ENCODE measurements at regions not wholly inside any gene's neighbourhood (a gene's known extent, or its start where the extent isn't known, plus 50 kb on each side); places are given as distances from the start of the nearest gene placed in this dataset.

- no peaks in the 10 kb centered on the region for H3K9me2 ChIP-seq (ENCODE audit: insufficient read depth, low read length)
- no peaks in the 10 kb centered on the region for H3K36me3 ChIP-seq (ENCODE audit: insufficient read depth, low read length)
- H4K20me1 ChIP-seq (ENCODE audit: insufficient read depth): no peaks in the 10 kb centered on the region
- no peaks in the 10 kb centered on the region for H3K27me3 ChIP-seq (ENCODE audit: insufficient read depth, low read depth, low read length)
- no peaks in the 10 kb centered on the region for H3K9me3 ChIP-seq (ENCODE audit: low read length)
- H3F3A ChIP-seq (ENCODE audit: insufficient read depth, low read length, poor library complexity, severe bottlenecking): no peaks in the 10 kb centered on the region
- no peaks in the 10 kb centered on the region for H3K79me2 ChIP-seq (replicated peaks; ENCODE audit: insufficient read depth, low read length)
- TF ChIP-seq EZH2 (IDR thresholded peaks at IDR 0.05; ENCODE audit: borderline replicate concordance, insufficient read depth, low read length, poor library complexity, severe bottlenecking) (no peak), POLR2AphosphoS5 (IDR thresholded peaks at IDR 0.05) (peak; percentile 76), CTCF (IDR thresholded peaks at IDR 0.05; ENCODE audit: poor library complexity, severe bottlenecking) (no peak), EP300 (conservative IDR thresholded peaks at IDR 0.05; ENCODE audit: poor library complexity, severe bottlenecking) (peak; percentile 41)
- H2AFZ ChIP-seq (ENCODE audit: low read depth, low read length): no peak overlapping the region
- H3K4me3 ChIP-seq (ENCODE audit: low read length): peak overlapping the region; percentile 24
- no peak overlapping the region for H3K9ac ChIP-seq (ENCODE audit: low read length)
- no peak overlapping the region for H3K27ac ChIP-seq (ENCODE audit: low read length)
- peak overlapping the region; percentile 23 for H3K4me2 ChIP-seq (ENCODE audit: low read length)
Measured at GRCh38 chr4:44806071-44806470, 79.7 kb upstream of the GNPDA2 start.

GRCh38 chr4:44804301-44804700 is 77.9 kb upstream of the GNPDA2 start:
- Histone ChIP-seq H3K9me3 (ENCODE audit: low read length) (no peaks in the 10 kb centered on the region), H4K20me1 (ENCODE audit: insufficient read depth) (no peaks in the 10 kb centered on the region), H2AFZ (ENCODE audit: low read depth, low read length) (no peak overlapping the region), H3K79me2 (replicated peaks; ENCODE audit: insufficient read depth, low read length) (no peaks in the 10 kb centered on the region), H3K4me2 (ENCODE audit: low read length) (no peak overlapping the region), H3K4me3 (ENCODE audit: low read length) (no peak overlapping the region), H3K27me3 (ENCODE audit: insufficient read depth, low read depth, low read length) (no peaks in the 10 kb centered on the region), H3K36me3 (ENCODE audit: insufficient read depth, low read length) (no peaks in the 10 kb centered on the region), H3K27ac (ENCODE audit: low read length) (no peak overlapping the region), H3K9me2 (ENCODE audit: insufficient read depth, low read length) (no peaks in the 10 kb centered on the region), H3F3A (ENCODE audit: insufficient read depth, low read length, poor library complexity, severe bottlenecking) (no peaks in the 10 kb centered on the region), H3K9ac (ENCODE audit: low read length) (no peak overlapping the region)
- TF ChIP-seq EZH2 (IDR thresholded peaks at IDR 0.05; ENCODE audit: borderline replicate concordance, insufficient read depth, low read length, poor library complexity, severe bottlenecking): no peak
- no peak for TF ChIP-seq SMC3 (conservative IDR thresholded peaks at IDR 0.05; ENCODE audit: poor library complexity)
- TF ChIP-seq TAF1 (IDR thresholded peaks at IDR 0.05; ENCODE audit: low read depth): no peak
- no peak for TF ChIP-seq POLR2AphosphoS5 (IDR thresholded peaks at IDR 0.05)
- TF ChIP-seq REST (IDR thresholded peaks at IDR 0.05; ENCODE audit: borderline replicate concordance): no peak
- TF ChIP-seq MXI1 (conservative IDR thresholded peaks at IDR 0.05; ENCODE audit: poor library complexity, severe bottlenecking): no peak
- no peak for TF ChIP-seq CTCF (IDR thresholded peaks at IDR 0.05; ENCODE audit: poor library complexity, severe bottlenecking)
- TF ChIP-seq RAD21 (conservative IDR thresholded peaks at IDR 0.05): no peak
- TF ChIP-seq EP300 (conservative IDR thresholded peaks at IDR 0.05; ENCODE audit: poor library complexity, severe bottlenecking): no peak
